ENCODE measurements at regions not wholly inside any gene's neighbourhood (a gene's known extent, or its start where the extent isn't known, plus 50 kb on each side); places are given as distances from the start of the nearest gene placed in this dataset.

DNA sequence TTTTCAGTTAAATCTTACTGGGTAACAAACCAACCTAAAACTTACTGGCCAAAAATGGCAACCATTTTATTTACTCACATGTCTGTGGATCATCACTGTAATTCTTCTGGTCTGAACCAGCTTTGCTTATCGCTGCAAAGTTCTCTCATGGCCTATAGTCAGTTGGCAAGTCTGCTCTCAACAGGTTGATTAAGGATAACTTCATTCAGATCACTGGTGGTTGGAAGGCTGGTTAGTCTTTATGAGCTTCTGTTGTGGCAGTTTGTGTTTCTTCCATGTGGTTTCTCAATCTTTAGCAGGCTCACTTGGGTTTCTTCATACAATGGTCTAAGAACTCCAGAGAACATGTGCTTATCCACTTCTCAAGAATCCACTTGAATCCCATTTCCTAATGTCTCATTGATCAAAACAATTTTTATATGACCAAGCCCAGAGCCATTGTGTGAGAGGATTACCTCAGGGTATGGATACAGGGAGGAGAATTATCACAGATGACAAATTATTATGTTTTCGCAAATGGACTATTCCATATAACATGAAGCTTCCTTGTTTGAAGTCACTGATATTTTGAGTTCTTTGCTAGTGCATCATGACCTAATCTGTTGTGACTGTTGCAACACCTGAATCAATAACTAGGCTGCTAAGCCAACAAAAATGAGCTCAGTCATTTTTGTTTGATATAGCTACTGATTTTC is 155.4 kb upstream of the BMP2 start:
- no peaks in the 10 kb centered on the region for H3K27me3 ChIP-seq
- intact Hi-C loops (cut with DNase I; ENCODE audit: low total_unique reads): no loop called here
- DNase-seq (ENCODE audit: low spot score in 2 of 2): no peak
- no peak overlapping the region for H3K27ac ChIP-seq
- H3K9me3 ChIP-seq: no peaks in the 10 kb centered on the region
- TF ChIP-seq, protein P1, sequence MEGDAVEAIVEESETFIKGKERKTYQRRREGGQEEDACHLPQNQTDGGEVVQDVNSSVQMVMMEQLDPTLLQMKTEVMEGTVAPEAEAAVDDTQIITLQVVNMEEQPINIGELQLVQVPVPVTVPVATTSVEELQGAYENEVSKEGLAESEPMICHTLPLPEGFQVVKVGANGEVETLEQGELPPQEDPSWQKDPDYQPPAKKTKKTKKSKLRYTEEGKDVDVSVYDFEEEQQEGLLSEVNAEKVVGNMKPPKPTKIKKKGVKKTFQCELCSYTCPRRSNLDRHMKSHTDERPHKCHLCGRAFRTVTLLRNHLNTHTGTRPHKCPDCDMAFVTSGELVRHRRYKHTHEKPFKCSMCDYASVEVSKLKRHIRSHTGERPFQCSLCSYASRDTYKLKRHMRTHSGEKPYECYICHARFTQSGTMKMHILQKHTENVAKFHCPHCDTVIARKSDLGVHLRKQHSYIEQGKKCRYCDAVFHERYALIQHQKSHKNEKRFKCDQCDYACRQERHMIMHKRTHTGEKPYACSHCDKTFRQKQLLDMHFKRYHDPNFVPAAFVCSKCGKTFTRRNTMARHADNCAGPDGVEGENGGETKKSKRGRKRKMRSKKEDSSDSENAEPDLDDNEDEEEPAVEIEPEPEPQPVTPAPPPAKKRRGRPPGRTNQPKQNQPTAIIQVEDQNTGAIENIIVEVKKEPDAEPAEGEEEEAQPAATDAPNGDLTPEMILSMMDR (IDR thresholded peaks at IDR 0.05): no peak
- no peaks in the 10 kb centered on the region for H3K36me3 ChIP-seq
- no peaks in the 10 kb centered on the region for H3K4me1 ChIP-seq
- H3K4me3 ChIP-seq: no peak overlapping the region

DNA sequence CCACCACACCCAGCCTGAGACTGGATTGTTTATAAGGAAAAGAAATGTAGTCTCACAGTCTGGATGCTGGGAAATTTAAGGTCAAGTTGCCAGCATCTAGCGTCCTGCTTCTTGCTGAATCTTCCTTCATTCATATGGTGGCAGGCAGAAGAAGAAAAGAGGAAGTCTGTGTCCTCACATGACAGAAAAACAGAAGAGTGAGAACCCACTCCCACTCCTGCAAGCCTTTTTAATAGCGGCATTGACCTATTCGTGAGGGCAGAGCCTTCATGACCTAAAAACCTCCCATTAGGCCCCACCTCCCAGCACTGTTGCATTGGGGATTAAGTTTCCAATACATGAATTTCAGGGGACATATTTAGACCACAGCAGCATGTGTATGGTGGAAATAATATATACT is 160.8 kb upstream of the BMP2 start:
- no peaks in the 10 kb centered on the region for H3K4me1 ChIP-seq
- intact Hi-C loops (cut with DNase I; ENCODE audit: low total_unique reads): no loop called here
- no peak overlapping the region for H3K4me3 ChIP-seq
- no peak for TF ChIP-seq POLR2A (IDR thresholded peaks at IDR 0.05)
- TF ChIP-seq POLR2AphosphoS5 (IDR thresholded peaks at IDR 0.05): no peak
- TF ChIP-seq, protein P1 (IDR thresholded peaks at IDR 0.05): no peak
- no peaks in the 10 kb centered on the region for H3K36me3 ChIP-seq
- no peak for DNase-seq (ENCODE audit: low spot score in 2 of 2)
- H3K9me3 ChIP-seq: no peaks in the 10 kb centered on the region
- peaks cover 0 to 6% of the 10 kb centered on the region in 2 donors for H3K27me3 ChIP-seq
- no peak overlapping the region for H3K27ac ChIP-seq

DNA sequence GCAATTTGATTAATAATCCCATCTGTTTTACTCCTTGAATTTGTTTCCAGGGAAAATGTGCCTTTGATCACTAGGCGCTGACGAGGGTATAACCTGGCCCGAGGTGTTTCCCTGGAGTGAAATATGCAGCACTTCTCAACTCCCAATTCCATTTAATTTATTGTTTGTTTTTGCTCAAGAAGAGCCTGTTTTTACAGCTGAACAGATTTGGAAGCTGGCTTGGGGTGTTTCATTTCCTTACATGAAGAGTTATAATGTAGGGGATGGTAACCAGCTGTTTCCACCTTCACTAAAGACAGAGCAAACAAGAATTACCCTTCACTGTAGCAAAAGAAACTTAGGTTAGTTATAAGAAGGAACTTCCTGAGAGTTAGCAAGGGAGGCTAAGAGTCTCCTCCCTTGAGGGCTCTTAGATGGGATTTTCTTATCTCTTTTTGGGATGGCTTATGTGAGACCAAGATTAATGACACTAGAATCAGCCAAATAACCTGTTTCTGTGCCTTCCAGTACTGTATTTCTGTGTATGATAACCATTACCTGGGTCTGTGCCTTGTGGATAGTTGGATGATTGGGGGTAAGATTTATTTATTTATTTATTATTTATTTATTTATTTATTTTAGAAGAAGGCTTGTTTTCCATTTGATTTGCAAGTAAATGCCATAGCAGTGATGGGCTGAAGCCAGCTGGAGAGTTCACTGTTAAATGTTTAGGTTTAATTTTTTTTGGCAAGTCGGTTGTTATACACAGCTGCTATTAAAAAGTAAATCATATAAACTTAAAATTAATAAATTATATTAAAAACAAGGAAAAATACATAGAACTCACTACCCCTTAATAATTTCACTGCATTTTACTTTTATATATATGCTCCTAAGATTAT is 162.2 kb upstream of the BMP2 start:
- H3K9me3 ChIP-seq: no peaks in the 10 kb centered on the region
- no peaks in the 10 kb centered on the region for H3K4me1 ChIP-seq
- TF ChIP-seq, protein P1 (IDR thresholded peaks at IDR 0.05): no peak
- TF ChIP-seq POLR2A (IDR thresholded peaks at IDR 0.05): no peak
- no peak for TF ChIP-seq POLR2AphosphoS5 (IDR thresholded peaks at IDR 0.05)
- DNase-seq (ENCODE audit: low spot score in 2 of 2): no peak
- no peak overlapping the region for H3K27ac ChIP-seq
- H3K36me3 ChIP-seq: no peaks in the 10 kb centered on the region
- intact Hi-C loops (cut with DNase I; ENCODE audit: low total_unique reads): no loop called here
- peaks cover 0 to 6% of the 10 kb centered on the region in 2 donors for H3K27me3 ChIP-seq
- H3K4me3 ChIP-seq: no peak overlapping the region

DNA sequence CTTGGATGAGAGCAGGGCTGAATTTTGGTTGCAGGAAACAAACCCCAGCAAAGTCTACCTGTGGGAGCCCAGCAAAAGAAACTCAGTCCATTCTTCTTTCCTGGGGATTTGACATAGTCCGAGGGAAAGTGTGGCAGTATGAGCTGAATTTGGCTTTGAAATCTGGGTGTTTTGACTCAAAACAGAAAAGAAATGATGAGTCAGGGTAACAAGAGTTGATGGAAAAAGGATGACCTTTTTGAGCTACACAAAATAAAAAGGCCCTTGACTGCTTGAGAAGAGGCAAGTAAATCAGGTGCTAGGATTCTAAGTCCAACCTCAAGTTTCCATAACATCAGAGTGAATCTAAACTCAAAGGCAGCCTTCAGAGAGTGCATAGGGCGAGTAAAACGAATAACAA is 163.3 kb upstream of the BMP2 start:
- no peaks in the 10 kb centered on the region for H3K9me3 ChIP-seq
- peaks cover 0 to 6% of the 10 kb centered on the region in 2 donors for H3K27me3 ChIP-seq
- DNase-seq (ENCODE audit: low spot score in 2 of 2): no peak
- TF ChIP-seq POLR2A (IDR thresholded peaks at IDR 0.05) (no peak), POLR2AphosphoS5 (IDR thresholded peaks at IDR 0.05) (no peak)
- TF ChIP-seq, protein P1 (IDR thresholded peaks at IDR 0.05): no peak
- H3K27ac ChIP-seq: no peak overlapping the region
- H3K4me3 ChIP-seq: no peak overlapping the region
- no peaks in the 10 kb centered on the region for H3K4me1 ChIP-seq
- no peaks in the 10 kb centered on the region for H3K36me3 ChIP-seq
- intact Hi-C loops (cut with DNase I; ENCODE audit: low total_unique reads): no loop called here

All from breast epithelium (tissue), 4 donors.